SK-N-SH (cell line): ENCODE measurements at regions not wholly inside any gene's neighbourhood (a gene's known extent, or its start where the extent isn't known, plus 50 kb on each side); places are given as distances from the start of the nearest gene placed in this dataset.
"Not testable (repeated sequence)": the region's sequence is repeated elsewhere in the genome, so short reads cannot be mapped to it uniquely, and the experiment has no call there.

ENCODE experiments used
- JUND ChIP-seq: IDR thresholded peaks from 2 replicates; pipeline ENCODE4 v1.4.0; 2012
- POLR2AphosphoS5 ChIP-seq: IDR thresholded peaks from 2 replicates; pipeline ENCODE4 v1.6.1; 2012; ENCODE audit warnings: low read depth, low read length
- RAD21 ChIP-seq: IDR thresholded peaks from 2 replicates; pipeline ENCODE4 v1.6.1; 2012; ENCODE audit warnings: mild to moderate bottlenecking, low read length
- RFX5 ChIP-seq: IDR thresholded peaks from 2 replicates; pipeline ENCODE4 v1.6.1; 2012; ENCODE audit warnings: mild to moderate bottlenecking, improper control_type of control experiment, low read length
- USF2 ChIP-seq: fragments of 150-350 bp; IDR thresholded peaks from 2 replicates; pipeline ENCODE4 v1.6.1; 2017; ENCODE audit warnings: antibody characterized with exemption, low read length, low read depth, borderline replicate concordance
- TF ChIP-seq, protein P1 (sequence below): fragments of 200-600 bp; sonication (generic); IDR thresholded peaks from 2 replicates; pipeline ENCODE4 v1.6.1; 2017; ENCODE audit warnings: antibody characterized with exemption, mild to moderate bottlenecking, moderate library complexity
- TF ChIP-seq, protein P2 (sequence below): IDR thresholded peaks from 2 replicates; pipeline ENCODE4 v1.4.0; 2012; ENCODE audit warnings: low read depth, borderline replicate concordance

DNA sequence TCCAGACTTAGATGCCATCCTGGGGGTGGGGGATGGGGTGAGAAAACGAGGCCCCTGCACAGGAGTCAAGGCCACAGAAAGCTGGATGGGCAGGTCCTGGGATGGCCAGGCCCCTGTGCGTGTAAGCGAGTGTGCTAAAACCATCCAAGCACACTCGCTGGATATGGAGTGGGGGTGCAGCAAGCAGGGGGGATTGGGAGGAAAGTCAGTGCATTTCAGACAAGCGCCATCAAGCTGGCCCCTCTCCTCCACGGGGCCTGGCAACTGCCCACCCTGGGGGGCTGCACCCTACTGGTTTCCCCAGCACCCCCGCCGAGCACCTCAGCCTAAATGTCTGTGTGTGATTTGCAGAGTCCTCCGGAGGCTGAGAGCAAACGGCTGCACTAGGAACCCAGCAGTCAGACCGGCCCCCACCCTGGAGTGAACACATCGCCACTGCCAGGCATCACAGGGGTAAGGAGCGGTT, 106.6 kb upstream of the ZNF469 start:
- not testable (repeated sequence) for TF ChIP-seq JUND, USF2, POLR2AphosphoS5, RFX5, RAD21
- TF ChIP-seq, protein P1, sequence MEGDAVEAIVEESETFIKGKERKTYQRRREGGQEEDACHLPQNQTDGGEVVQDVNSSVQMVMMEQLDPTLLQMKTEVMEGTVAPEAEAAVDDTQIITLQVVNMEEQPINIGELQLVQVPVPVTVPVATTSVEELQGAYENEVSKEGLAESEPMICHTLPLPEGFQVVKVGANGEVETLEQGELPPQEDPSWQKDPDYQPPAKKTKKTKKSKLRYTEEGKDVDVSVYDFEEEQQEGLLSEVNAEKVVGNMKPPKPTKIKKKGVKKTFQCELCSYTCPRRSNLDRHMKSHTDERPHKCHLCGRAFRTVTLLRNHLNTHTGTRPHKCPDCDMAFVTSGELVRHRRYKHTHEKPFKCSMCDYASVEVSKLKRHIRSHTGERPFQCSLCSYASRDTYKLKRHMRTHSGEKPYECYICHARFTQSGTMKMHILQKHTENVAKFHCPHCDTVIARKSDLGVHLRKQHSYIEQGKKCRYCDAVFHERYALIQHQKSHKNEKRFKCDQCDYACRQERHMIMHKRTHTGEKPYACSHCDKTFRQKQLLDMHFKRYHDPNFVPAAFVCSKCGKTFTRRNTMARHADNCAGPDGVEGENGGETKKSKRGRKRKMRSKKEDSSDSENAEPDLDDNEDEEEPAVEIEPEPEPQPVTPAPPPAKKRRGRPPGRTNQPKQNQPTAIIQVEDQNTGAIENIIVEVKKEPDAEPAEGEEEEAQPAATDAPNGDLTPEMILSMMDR: not testable (repeated sequence)
- TF ChIP-seq, protein P2, sequence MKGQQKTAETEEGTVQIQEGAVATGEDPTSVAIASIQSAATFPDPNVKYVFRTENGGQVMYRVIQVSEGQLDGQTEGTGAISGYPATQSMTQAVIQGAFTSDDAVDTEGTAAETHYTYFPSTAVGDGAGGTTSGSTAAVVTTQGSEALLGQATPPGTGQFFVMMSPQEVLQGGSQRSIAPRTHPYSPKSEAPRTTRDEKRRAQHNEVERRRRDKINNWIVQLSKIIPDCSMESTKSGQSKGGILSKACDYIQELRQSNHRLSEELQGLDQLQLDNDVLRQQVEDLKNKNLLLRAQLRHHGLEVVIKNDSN: not testable (repeated sequence)
